CD14-positive monocyte (primary cell): ENCODE measurements at regions not wholly inside any gene's neighbourhood (a gene's known extent, or its start where the extent isn't known, plus 50 kb on each side); places are given as distances from the start of the nearest gene placed in this dataset.
A peak's percentile ranks its signal among the peaks of the same experiment; 100 is the strongest.

Experiments
- DNase-seq, 3 donors: peaks; one replicate each; pipeline ENCODE4 v3.0.0-alpha.2; 2011 to 2022
- H2AFZ ChIP-seq: 2 replicates; pipeline ENCODE4 v1.6.0; 2012; ENCODE audit warnings: mild to moderate bottlenecking, low read depth, low read length, inconsistent platforms; ENCODE audit not compliant: insufficient read depth, poor library complexity, severe bottlenecking
- H3K27ac ChIP-seq, 2 donors: 1 replicate in 1 of 2; 2 replicates in 1 of 2; pipeline ENCODE4 v1.5.1; 2012 to 2013; ENCODE audit warnings: low read length in 2 of 2, control low read depth in 1 of 2, inconsistent platforms in 1 of 2, low read depth in 1 of 2, mild to moderate bottlenecking in 1 of 2
- H3K27me3 ChIP-seq, 2 donors: one replicate each; pipeline versions ENCODE4 v1.6.0 to v1.6.1; 2011 to 2013; ENCODE audit warnings: low read length in 2 of 2; ENCODE audit not compliant: control insufficient read depth in 2 of 2, insufficient read depth in 2 of 2
- H3K36me3 ChIP-seq, 2 donors: replicated peaks in 1 of 2; 1 replicate in 1 of 2; 2 replicates in 1 of 2; pipeline versions ENCODE4 v1.5.1 to v1.6.1; 2012 to 2013; ENCODE audit warnings: low read length in 2 of 2, control low read depth in 1 of 2, inconsistent platforms in 1 of 2, mild to moderate bottlenecking in 1 of 2; ENCODE audit not compliant: insufficient read depth in 2 of 2, control insufficient read depth in 1 of 2
- H3K4me1 ChIP-seq, 2 donors: 1 replicate in 1 of 2; 2 replicates in 1 of 2; pipeline versions ENCODE4 v1.5.1 to v1.6.1; 2012 to 2013; ENCODE audit warnings: low read length in 2 of 2, control low read depth in 1 of 2, inconsistent platforms in 1 of 2, mild to moderate bottlenecking in 1 of 2, moderate library complexity in 1 of 2; ENCODE audit not compliant: insufficient read depth in 2 of 2, control insufficient read depth in 1 of 2
- H3K4me2 ChIP-seq: replicated peaks from 2 replicates; pipeline ENCODE3; 2012; ENCODE audit warnings: low read length, moderate library complexity, mild to moderate bottlenecking; ENCODE audit not compliant: poor library complexity, severe bottlenecking; ENCODE audit errors: extremely low read depth
- H3K4me3 ChIP-seq, 3 experiments: fragments of 200-600 bp in 1 of 3; sonication (generic) in 1 of 3; replicated peaks in 1 of 3; 1 replicate in 2 of 3; 2 replicates in 1 of 3; pipeline ENCODE4 v1.5.1; 2011 to 2013; ENCODE audit warnings: low read length in 3 of 3, mild to moderate bottlenecking in 3 of 3, control low read depth in 2 of 3, low read depth in 2 of 3, inconsistent platforms in 1 of 3, moderate library complexity in 1 of 3
- H3K79me2 ChIP-seq: 2 replicates; pipeline ENCODE4 v1.6.0; 2012; ENCODE audit warnings: mild to moderate bottlenecking, control low read depth, inconsistent platforms, low read length, moderate library complexity; ENCODE audit not compliant: insufficient read depth
- H3K9ac ChIP-seq: 2 replicates; pipeline ENCODE4 v1.6.0; 2017; ENCODE audit warnings: low read length, mild to moderate bottlenecking; ENCODE audit not compliant: insufficient read depth, poor library complexity, severe bottlenecking
- H3K9me3 ChIP-seq, 2 donors: replicated peaks in 1 of 2; 1 replicate in 1 of 2; 2 replicates in 1 of 2; pipeline versions ENCODE4 v1.5.1 to v1.6.1; 2012 to 2013; ENCODE audit warnings: low read length in 2 of 2, control low read depth in 1 of 2; ENCODE audit not compliant: control insufficient read depth in 1 of 2, insufficient read depth in 1 of 2
- H4K20me1 ChIP-seq: 2 replicates; pipeline ENCODE4 v1.6.0; 2012; ENCODE audit warnings: mild to moderate bottlenecking, low read length, control low read depth, moderate library complexity; ENCODE audit not compliant: insufficient read depth
- H3K27ac Mint-ChIP-seq, 7 donors: one replicate each; pipeline ENCODE4 v1.8.0; 2020; ENCODE audit warnings: mild to moderate bottlenecking in 7 of 7, mixed read lengths in 7 of 7, moderate library complexity in 6 of 7, inconsistent platforms in 2 of 7
- H3K27me3 Mint-ChIP-seq, 3 donors: one replicate each; pipeline ENCODE4 v1.8.0; 2021 to 2022; ENCODE audit warnings: low read depth in 3 of 3, mild to moderate bottlenecking in 3 of 3, mixed read lengths in 3 of 3, moderate library complexity in 3 of 3, inconsistent platforms in 1 of 3
- H3K36me3 Mint-ChIP-seq, 2 donors: one replicate each; pipeline ENCODE4 v1.8.0; 2020; ENCODE audit warnings: mixed read lengths in 2 of 2, inconsistent platforms in 1 of 2, mild to moderate bottlenecking in 1 of 2
- H3K4me1 Mint-ChIP-seq: one replicate; pipeline ENCODE4 v1.8.0; 2020; ENCODE audit warnings: mild to moderate bottlenecking, mixed read lengths
- H3K4me3 Mint-ChIP-seq, 2 donors: one replicate each; pipeline ENCODE4 v1.8.0; 2020; ENCODE audit warnings: mild to moderate bottlenecking in 2 of 2, mixed read lengths in 2 of 2, moderate library complexity in 1 of 2
- H3K9me3 Mint-ChIP-seq, 7 donors: one replicate each; pipeline ENCODE4 v1.8.0; 2020 to 2022; ENCODE audit warnings: mixed read lengths in 7 of 7, mild to moderate bottlenecking in 6 of 7, moderate library complexity in 6 of 7, inconsistent platforms in 2 of 7
- intact Hi-C, 2 donors: fragments of 100-400 bp; cut with micrococcal nuclease; formaldehyde crosslinking; loops; one replicate each; pipeline versions ENCODE4 v1.15.0 to v1.15.1; 2023
- TF ChIP-seq, protein P1 (sequence below): fragments of 200-600 bp; IDR thresholded peaks from one replicate; pipeline ENCODE4 v1.8.0; 2022; ENCODE audit warnings: antibody characterized with exemption, mild to moderate bottlenecking

DNA sequence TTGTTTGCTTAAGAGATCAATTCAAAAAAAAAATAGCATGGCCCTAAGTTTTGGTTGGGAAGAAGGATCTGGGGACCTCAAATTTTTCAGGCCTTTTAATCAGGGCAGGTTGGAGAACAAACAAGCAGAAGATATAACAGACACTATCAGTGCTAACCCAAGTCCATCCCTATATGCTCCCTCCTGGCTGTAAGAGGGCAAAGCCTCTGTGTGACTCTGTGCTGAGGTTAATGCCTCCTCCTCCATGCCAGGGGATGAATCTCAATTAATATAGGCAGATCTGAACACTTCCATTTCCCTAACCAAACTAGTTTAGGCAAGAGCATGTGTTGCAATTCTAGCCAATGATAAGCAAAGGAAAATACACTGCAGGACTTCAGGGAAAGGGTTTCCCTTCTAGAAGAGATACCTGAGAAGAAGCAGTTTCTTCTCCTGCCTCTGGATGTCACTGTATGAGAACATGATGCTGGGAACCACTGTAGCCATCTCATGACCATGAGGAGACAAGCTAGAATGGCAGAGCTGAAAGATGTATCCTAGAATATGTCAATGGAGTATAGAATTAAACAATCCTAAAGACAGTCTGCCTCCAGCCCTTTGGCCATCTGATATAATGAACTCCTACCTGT, 76.0 kb downstream of the CHD9NB start:
- Mint-ChIP-seq H3K36me3 (no peaks in the 10 kb centered on the region), H3K9me3 (no peaks in the 10 kb centered on the region), H3K27me3 (peaks cover 3 to 6% (median 4%) of the 10 kb centered on the region in 3 donors), H3K4me3 (no peak overlapping the region), H3K27ac (no peak overlapping the region), H3K4me1 (no peaks in the 10 kb centered on the region)
- no peak for DNase-seq
- H3K4me1 ChIP-seq, result no peaks in the 10 kb centered on the region
- H2AFZ ChIP-seq, result no peak overlapping the region
- H3K27me3 ChIP-seq, result no peaks in the 10 kb centered on the region
- no peaks in the 10 kb centered on the region for H3K79me2 ChIP-seq
- no peak overlapping the region for H3K27ac ChIP-seq
- H3K9ac ChIP-seq, result no peak overlapping the region
- no peaks in the 10 kb centered on the region for H3K36me3 ChIP-seq
- H3K9me3 ChIP-seq, result no peaks in the 10 kb centered on the region
- TF ChIP-seq, protein P1, sequence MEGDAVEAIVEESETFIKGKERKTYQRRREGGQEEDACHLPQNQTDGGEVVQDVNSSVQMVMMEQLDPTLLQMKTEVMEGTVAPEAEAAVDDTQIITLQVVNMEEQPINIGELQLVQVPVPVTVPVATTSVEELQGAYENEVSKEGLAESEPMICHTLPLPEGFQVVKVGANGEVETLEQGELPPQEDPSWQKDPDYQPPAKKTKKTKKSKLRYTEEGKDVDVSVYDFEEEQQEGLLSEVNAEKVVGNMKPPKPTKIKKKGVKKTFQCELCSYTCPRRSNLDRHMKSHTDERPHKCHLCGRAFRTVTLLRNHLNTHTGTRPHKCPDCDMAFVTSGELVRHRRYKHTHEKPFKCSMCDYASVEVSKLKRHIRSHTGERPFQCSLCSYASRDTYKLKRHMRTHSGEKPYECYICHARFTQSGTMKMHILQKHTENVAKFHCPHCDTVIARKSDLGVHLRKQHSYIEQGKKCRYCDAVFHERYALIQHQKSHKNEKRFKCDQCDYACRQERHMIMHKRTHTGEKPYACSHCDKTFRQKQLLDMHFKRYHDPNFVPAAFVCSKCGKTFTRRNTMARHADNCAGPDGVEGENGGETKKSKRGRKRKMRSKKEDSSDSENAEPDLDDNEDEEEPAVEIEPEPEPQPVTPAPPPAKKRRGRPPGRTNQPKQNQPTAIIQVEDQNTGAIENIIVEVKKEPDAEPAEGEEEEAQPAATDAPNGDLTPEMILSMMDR, result no peak
- H3K4me3 ChIP-seq, result no peak overlapping the region
- H4K20me1 ChIP-seq, result no peaks in the 10 kb centered on the region
- H3K4me2 ChIP-seq, result no peak overlapping the region
- intact Hi-C loops, result no loop called here

GRCh38 chr16:52967744-52968143, 85.0 kb downstream of the CHD9NB start:
- H3K4me3 ChIP-seq, result no peak overlapping the region
- no peak overlapping the region for H3K9ac ChIP-seq
- no peaks in the 10 kb centered on the region for H3K4me1 Mint-ChIP-seq
- intact Hi-C loops, result no loop called here
- H3K4me1 ChIP-seq, result no peaks in the 10 kb centered on the region
- H3K36me3 Mint-ChIP-seq, result no peaks in the 10 kb centered on the region
- H3K4me2 ChIP-seq, result no peak overlapping the region
- no peak overlapping the region for H3K27ac ChIP-seq
- H2AFZ ChIP-seq, result no peak overlapping the region
- no peaks in the 10 kb centered on the region for H3K36me3 ChIP-seq
- H3K27me3 ChIP-seq, result no peaks in the 10 kb centered on the region
- DNase-seq, result no peak
- H3K4me3 Mint-ChIP-seq, result no peak overlapping the region
- peaks cover 0 to 3% (median 0%) of the 10 kb centered on the region in 7 donors for H3K9me3 Mint-ChIP-seq
- H3K27ac Mint-ChIP-seq, result peak overlapping the region in 1 of 7 donors; percentile 4
- no peaks in the 10 kb centered on the region for H3K9me3 ChIP-seq
- H3K27me3 Mint-ChIP-seq, result peaks cover 0 to 5% (median 4%) of the 10 kb centered on the region in 3 donors
- no peaks in the 10 kb centered on the region for H4K20me1 ChIP-seq
- no peaks in the 10 kb centered on the region for H3K79me2 ChIP-seq
- TF ChIP-seq, protein P1, result no peak
